Testis (tissue), 2 donors: ENCODE measurements at regions not wholly inside any gene's neighbourhood (a gene's known extent, or its start where the extent isn't known, plus 50 kb on each side); places are given as distances from the start of the nearest gene placed in this dataset.

Experiments used
- CTCF ChIP-seq, 3 experiments: fragments of 450-650 bp in 2 of 3; fragments of 200-600 bp in 1 of 3; sonication (generic) in 1 of 3; IDR thresholded peaks; one replicate each; pipeline ENCODE4 v1.5.1; 2016 to 2019; ENCODE audit warnings: antibody characterized with exemption in 3 of 3, mild to moderate bottlenecking in 2 of 3, moderate library complexity in 1 of 3
- POLR2A ChIP-seq: fragments of 450-650 bp; IDR thresholded peaks from one replicate; pipeline ENCODE4 v1.6.1; 2017; ENCODE audit warnings: antibody characterized with exemption, mild to moderate bottlenecking, moderate library complexity

DNA sequence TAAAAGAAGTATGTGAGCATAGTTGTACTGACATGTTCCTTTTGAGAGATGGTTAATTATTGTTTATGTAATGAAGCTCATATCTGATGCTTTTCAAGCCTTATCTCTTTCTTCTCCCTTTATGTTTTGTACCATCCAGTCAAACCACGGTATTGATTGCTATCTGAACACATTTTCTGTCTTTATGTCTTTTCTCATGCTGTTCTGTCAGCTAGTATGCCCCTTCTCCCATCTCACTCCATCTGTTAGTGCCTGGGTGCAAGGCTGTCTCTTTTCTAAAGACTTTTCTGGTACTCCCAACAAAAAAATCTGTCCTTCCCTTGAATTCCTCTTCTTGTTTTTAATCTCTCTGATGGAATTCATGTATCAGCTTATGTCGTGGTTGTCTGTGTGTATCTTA is 883.8 kb upstream of the IGFBP7 start:
- TF ChIP-seq CTCF (IDR thresholded peaks at IDR 0.05) (no peak), POLR2A (no peak)
